ENCODE measurements at regions not wholly inside any gene's neighbourhood (a gene's known extent, or its start where the extent isn't known, plus 50 kb on each side); places are given as distances from the start of the nearest gene placed in this dataset.

DNA sequence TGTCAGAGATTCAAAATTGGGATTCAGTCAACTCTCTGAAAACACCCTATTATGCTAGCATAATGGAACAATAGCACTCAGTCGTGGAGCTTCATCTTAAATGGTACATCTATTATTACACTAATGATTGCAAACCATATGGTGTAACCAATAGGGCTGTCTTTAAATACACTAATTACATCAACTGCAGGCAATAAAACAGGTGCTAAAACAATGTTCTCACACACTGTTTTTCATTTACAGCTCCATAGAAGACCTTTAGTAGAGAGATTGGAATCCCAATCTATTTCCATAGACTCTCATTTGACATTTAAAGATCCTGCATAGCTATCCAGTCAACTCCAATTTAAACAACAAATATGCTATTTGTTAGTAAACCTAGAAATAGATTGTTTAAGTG, 1917.4 kb downstream of the OLFM4 start:
- TF ChIP-seq, protein P1, sequence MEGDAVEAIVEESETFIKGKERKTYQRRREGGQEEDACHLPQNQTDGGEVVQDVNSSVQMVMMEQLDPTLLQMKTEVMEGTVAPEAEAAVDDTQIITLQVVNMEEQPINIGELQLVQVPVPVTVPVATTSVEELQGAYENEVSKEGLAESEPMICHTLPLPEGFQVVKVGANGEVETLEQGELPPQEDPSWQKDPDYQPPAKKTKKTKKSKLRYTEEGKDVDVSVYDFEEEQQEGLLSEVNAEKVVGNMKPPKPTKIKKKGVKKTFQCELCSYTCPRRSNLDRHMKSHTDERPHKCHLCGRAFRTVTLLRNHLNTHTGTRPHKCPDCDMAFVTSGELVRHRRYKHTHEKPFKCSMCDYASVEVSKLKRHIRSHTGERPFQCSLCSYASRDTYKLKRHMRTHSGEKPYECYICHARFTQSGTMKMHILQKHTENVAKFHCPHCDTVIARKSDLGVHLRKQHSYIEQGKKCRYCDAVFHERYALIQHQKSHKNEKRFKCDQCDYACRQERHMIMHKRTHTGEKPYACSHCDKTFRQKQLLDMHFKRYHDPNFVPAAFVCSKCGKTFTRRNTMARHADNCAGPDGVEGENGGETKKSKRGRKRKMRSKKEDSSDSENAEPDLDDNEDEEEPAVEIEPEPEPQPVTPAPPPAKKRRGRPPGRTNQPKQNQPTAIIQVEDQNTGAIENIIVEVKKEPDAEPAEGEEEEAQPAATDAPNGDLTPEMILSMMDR (IDR thresholded peaks at IDR 0.05): no peak
- no peak for TF ChIP-seq POLR2A (IDR thresholded peaks at IDR 0.05)

Data from Peyer's patch (tissue), 4 donors.